CD14-positive monocyte (primary cell): ENCODE measurements at regions not wholly inside any gene's neighbourhood (a gene's known extent, or its start where the extent isn't known, plus 50 kb on each side); places are given as distances from the start of the nearest gene placed in this dataset.

Experiments
- DNase-seq, 3 donors: peaks; one replicate each; pipeline ENCODE4 v3.0.0-alpha.2; 2011 to 2022
- H2AFZ ChIP-seq: 2 replicates; pipeline ENCODE4 v1.6.0; 2012; ENCODE audit warnings: mild to moderate bottlenecking, low read depth, low read length, inconsistent platforms; ENCODE audit not compliant: insufficient read depth, poor library complexity, severe bottlenecking
- H3K27ac ChIP-seq, 2 donors: 1 replicate in 1 of 2; 2 replicates in 1 of 2; pipeline ENCODE4 v1.5.1; 2012 to 2013; ENCODE audit warnings: low read length in 2 of 2, control low read depth in 1 of 2, inconsistent platforms in 1 of 2, low read depth in 1 of 2, mild to moderate bottlenecking in 1 of 2
- H3K27me3 ChIP-seq, 2 donors: one replicate each; pipeline versions ENCODE4 v1.6.0 to v1.6.1; 2011 to 2013; ENCODE audit warnings: low read length in 2 of 2; ENCODE audit not compliant: control insufficient read depth in 2 of 2, insufficient read depth in 2 of 2
- H3K36me3 ChIP-seq, 2 donors: replicated peaks in 1 of 2; 1 replicate in 1 of 2; 2 replicates in 1 of 2; pipeline versions ENCODE4 v1.5.1 to v1.6.1; 2012 to 2013; ENCODE audit warnings: low read length in 2 of 2, control low read depth in 1 of 2, inconsistent platforms in 1 of 2, mild to moderate bottlenecking in 1 of 2; ENCODE audit not compliant: insufficient read depth in 2 of 2, control insufficient read depth in 1 of 2
- H3K4me1 ChIP-seq, 2 donors: 1 replicate in 1 of 2; 2 replicates in 1 of 2; pipeline versions ENCODE4 v1.5.1 to v1.6.1; 2012 to 2013; ENCODE audit warnings: low read length in 2 of 2, control low read depth in 1 of 2, inconsistent platforms in 1 of 2, mild to moderate bottlenecking in 1 of 2, moderate library complexity in 1 of 2; ENCODE audit not compliant: insufficient read depth in 2 of 2, control insufficient read depth in 1 of 2
- H3K4me2 ChIP-seq: replicated peaks from 2 replicates; pipeline ENCODE3; 2012; ENCODE audit warnings: low read length, moderate library complexity, mild to moderate bottlenecking; ENCODE audit not compliant: poor library complexity, severe bottlenecking; ENCODE audit errors: extremely low read depth
- H3K4me3 ChIP-seq, 3 experiments: fragments of 200-600 bp in 1 of 3; sonication (generic) in 1 of 3; replicated peaks in 1 of 3; 1 replicate in 2 of 3; 2 replicates in 1 of 3; pipeline ENCODE4 v1.5.1; 2011 to 2013; ENCODE audit warnings: low read length in 3 of 3, mild to moderate bottlenecking in 3 of 3, control low read depth in 2 of 3, low read depth in 2 of 3, inconsistent platforms in 1 of 3, moderate library complexity in 1 of 3
- H3K79me2 ChIP-seq: 2 replicates; pipeline ENCODE4 v1.6.0; 2012; ENCODE audit warnings: mild to moderate bottlenecking, control low read depth, inconsistent platforms, low read length, moderate library complexity; ENCODE audit not compliant: insufficient read depth
- H3K9ac ChIP-seq: 2 replicates; pipeline ENCODE4 v1.6.0; 2017; ENCODE audit warnings: low read length, mild to moderate bottlenecking; ENCODE audit not compliant: insufficient read depth, poor library complexity, severe bottlenecking
- H3K9me3 ChIP-seq, 2 donors: replicated peaks in 1 of 2; 1 replicate in 1 of 2; 2 replicates in 1 of 2; pipeline versions ENCODE4 v1.5.1 to v1.6.1; 2012 to 2013; ENCODE audit warnings: low read length in 2 of 2, control low read depth in 1 of 2; ENCODE audit not compliant: control insufficient read depth in 1 of 2, insufficient read depth in 1 of 2
- H4K20me1 ChIP-seq: 2 replicates; pipeline ENCODE4 v1.6.0; 2012; ENCODE audit warnings: mild to moderate bottlenecking, low read length, control low read depth, moderate library complexity; ENCODE audit not compliant: insufficient read depth
- H3K27ac Mint-ChIP-seq, 7 donors: one replicate each; pipeline ENCODE4 v1.8.0; 2020; ENCODE audit warnings: mild to moderate bottlenecking in 7 of 7, mixed read lengths in 7 of 7, moderate library complexity in 6 of 7, inconsistent platforms in 2 of 7
- H3K27me3 Mint-ChIP-seq, 3 donors: one replicate each; pipeline ENCODE4 v1.8.0; 2021 to 2022; ENCODE audit warnings: low read depth in 3 of 3, mild to moderate bottlenecking in 3 of 3, mixed read lengths in 3 of 3, moderate library complexity in 3 of 3, inconsistent platforms in 1 of 3
- H3K36me3 Mint-ChIP-seq, 2 donors: one replicate each; pipeline ENCODE4 v1.8.0; 2020; ENCODE audit warnings: mixed read lengths in 2 of 2, inconsistent platforms in 1 of 2, mild to moderate bottlenecking in 1 of 2
- H3K4me1 Mint-ChIP-seq: one replicate; pipeline ENCODE4 v1.8.0; 2020; ENCODE audit warnings: mild to moderate bottlenecking, mixed read lengths
- H3K4me3 Mint-ChIP-seq, 2 donors: one replicate each; pipeline ENCODE4 v1.8.0; 2020; ENCODE audit warnings: mild to moderate bottlenecking in 2 of 2, mixed read lengths in 2 of 2, moderate library complexity in 1 of 2
- H3K9me3 Mint-ChIP-seq, 7 donors: one replicate each; pipeline ENCODE4 v1.8.0; 2020 to 2022; ENCODE audit warnings: mixed read lengths in 7 of 7, mild to moderate bottlenecking in 6 of 7, moderate library complexity in 6 of 7, inconsistent platforms in 2 of 7
- CTCF ChIP-seq: fragments of 200-600 bp; IDR thresholded peaks from one replicate; pipeline ENCODE4 v1.8.0; 2022; ENCODE audit warnings: antibody characterized with exemption, mild to moderate bottlenecking
- WGBS: methylation state at CpG from one replicate; pipeline ENCODE4 v1.1.5; 2013; ENCODE audit warnings: missing lambda C conversion rate; ENCODE audit not compliant: insufficient coverage; 5-methylcytosine and 5-hydroxymethylcytosine counted together
- intact Hi-C, 2 donors: fragments of 100-400 bp; cut with micrococcal nuclease; formaldehyde crosslinking; loops; one replicate each; pipeline versions ENCODE4 v1.15.0 to v1.15.1; 2023

DNA sequence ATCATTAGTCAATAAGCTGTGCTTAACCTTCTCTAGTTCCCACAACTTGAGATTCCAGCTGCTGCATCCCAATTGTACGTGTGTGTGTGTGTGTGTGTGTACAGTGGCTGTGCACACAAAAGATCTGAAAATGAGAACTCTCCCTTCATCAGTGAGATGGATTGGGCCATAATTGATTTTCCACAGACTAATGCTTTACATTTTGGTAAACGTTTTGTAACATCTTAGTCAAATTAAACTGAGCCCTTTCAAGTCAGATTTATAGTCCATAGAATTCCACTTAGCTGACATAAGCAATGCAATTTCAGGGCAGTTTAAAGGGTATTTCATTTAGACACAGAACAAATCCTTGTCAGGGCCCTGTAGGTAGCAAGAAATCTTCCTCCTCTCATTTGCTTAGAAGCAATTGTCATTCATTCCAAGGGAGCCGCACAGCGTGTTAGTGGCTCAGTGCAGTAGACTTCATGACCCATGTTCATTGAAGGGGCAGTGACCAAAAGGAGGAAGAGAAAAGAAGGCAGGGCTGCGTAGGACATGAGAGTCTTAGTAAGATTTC is 1123.5 kb upstream of the AUTS2 start:
- Histone ChIP-seq H3K4me2 (no peak overlapping the region), H3K36me3 (no peaks in the 10 kb centered on the region), H2AFZ (no peak overlapping the region), H4K20me1 (no peaks in the 10 kb centered on the region), H3K27me3 (no peaks in the 10 kb centered on the region), H3K79me2 (no peaks in the 10 kb centered on the region), H3K27ac (no peak overlapping the region), H3K9ac (no peak overlapping the region), H3K4me1 (no peaks in the 10 kb centered on the region), H3K9me3 (peaks cover 26 to 38% of the 10 kb centered on the region in 2 donors), H3K4me3 (no peak overlapping the region)
- no peak for TF ChIP-seq CTCF
- Mint-ChIP-seq H3K27me3 (peaks cover 0 to 3% (median 2%) of the 10 kb centered on the region in 3 donors), H3K36me3 (no peaks in the 10 kb centered on the region), H3K27ac (no peak overlapping the region), H3K4me3 (no peak overlapping the region), H3K4me1 (no peaks in the 10 kb centered on the region), H3K9me3 (peaks cover 5 to 44% (median 29%) of the 10 kb centered on the region in 7 donors)
- 90% methylated on average over 3 of the region's 5 CpGs for WGBS
- no peak for DNase-seq
- intact Hi-C loops, result no loop called here

DNA sequence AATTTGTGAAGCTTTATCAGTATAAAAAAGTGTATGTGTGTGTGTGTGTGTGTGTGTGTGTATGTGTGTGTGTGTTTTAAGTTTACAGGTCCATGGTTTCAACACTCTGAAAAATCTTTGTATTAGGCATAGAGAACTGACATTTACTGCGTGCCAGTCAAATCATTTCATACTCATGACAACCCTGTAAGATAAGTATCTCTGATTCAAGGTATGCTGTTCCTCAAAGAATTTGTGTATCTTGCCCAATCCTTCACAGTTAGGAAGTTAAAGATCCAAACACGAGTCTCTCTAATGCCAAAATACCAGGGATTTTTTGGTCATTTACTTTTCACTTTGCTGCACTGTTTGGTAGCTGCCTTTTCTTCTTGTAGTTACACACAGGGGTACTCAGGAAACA is 1121.3 kb upstream of the AUTS2 start:
- H3K27ac ChIP-seq, result no peak overlapping the region

More for the DNA sequence above, 1121.3 kb upstream of the AUTS2 start:
- H3K4me1 ChIP-seq, result no peaks in the 10 kb centered on the region
- H3K79me2 ChIP-seq, result no peaks in the 10 kb centered on the region
- no peaks in the 10 kb centered on the region for H3K36me3 ChIP-seq
- Mint-ChIP-seq H3K4me1 (no peaks in the 10 kb centered on the region), H3K27ac (no peak overlapping the region), H3K36me3 (no peaks in the 10 kb centered on the region), H3K4me3 (no peak overlapping the region), H3K27me3 (peaks cover 0 to 3% (median 2%) of the 10 kb centered on the region in 3 donors), H3K9me3 (peaks cover 2 to 31% (median 15%) of the 10 kb centered on the region in 7 donors)
- intact Hi-C loops, result no loop called here
- H3K27me3 ChIP-seq, result no peaks in the 10 kb centered on the region
- H3K9ac ChIP-seq, result no peak overlapping the region
- H4K20me1 ChIP-seq, result no peaks in the 10 kb centered on the region
- H3K4me3 ChIP-seq, result no peak overlapping the region
- no CpG with 5 or more reads among the region's 2 CpGs for WGBS
- TF ChIP-seq CTCF, result no peak
- no peak overlapping the region for H3K4me2 ChIP-seq
- H2AFZ ChIP-seq, result no peak overlapping the region
- H3K9me3 ChIP-seq, result peaks cover 17 to 27% of the 10 kb centered on the region in 2 donors
- no peak for DNase-seq
